ENCODE measurements at regions not wholly inside any gene's neighbourhood (a gene's known extent, or its start where the extent isn't known, plus 50 kb on each side); places are given as distances from the start of the nearest gene placed in this dataset.

DNA sequence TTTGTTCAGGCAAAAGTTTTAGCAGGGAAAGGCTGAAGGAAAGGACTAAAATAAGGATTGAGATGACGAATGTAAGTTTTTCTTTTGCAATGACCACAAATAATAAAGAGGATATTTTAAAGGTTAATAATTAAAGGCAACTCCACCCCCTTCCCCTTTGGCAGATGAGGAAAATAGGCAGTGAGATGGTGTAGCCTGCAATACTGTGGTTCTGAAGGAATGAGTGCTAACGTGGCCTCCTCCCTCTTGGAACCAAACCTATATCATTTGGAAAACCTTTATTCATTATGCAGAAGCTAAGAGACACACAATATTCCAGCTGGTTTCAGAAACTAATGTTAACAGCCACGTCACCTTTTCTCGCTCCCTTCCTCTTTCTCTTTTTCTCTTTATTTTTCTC lies 70.9 kb upstream of the COL1A2 start (continued):
- no peak for TF ChIP-seq ISL1 (CRISPR knock-in tag; IDR thresholded peaks at IDR 0.05)

GRCh38 chr7:94324380-94325121 lies 70.1 kb upstream of the COL1A2 start:
- TF ChIP-seq PPARA (CRISPR knock-in tag; IDR thresholded peaks at IDR 0.05; ENCODE audit: borderline replicate concordance) (no peak), ZNF70 (CRISPR knock-in tag; IDR thresholded peaks at IDR 0.05) (no peak), ZFP30 (CRISPR knock-in tag; IDR thresholded peaks at IDR 0.05) (no peak), ZFP3 (CRISPR knock-in tag; IDR thresholded peaks at IDR 0.05) (no peak), CSRNP3 (CRISPR knock-in tag; IDR thresholded peaks at IDR 0.05) (no peak), ZC3H10 (CRISPR knock-in tag; IDR thresholded peaks at IDR 0.05) (no peak), TCF4 (CRISPR knock-in tag; IDR thresholded peaks at IDR 0.05; ENCODE audit: borderline replicate concordance) (no peak)
- TF ChIP-seq, protein P1, sequence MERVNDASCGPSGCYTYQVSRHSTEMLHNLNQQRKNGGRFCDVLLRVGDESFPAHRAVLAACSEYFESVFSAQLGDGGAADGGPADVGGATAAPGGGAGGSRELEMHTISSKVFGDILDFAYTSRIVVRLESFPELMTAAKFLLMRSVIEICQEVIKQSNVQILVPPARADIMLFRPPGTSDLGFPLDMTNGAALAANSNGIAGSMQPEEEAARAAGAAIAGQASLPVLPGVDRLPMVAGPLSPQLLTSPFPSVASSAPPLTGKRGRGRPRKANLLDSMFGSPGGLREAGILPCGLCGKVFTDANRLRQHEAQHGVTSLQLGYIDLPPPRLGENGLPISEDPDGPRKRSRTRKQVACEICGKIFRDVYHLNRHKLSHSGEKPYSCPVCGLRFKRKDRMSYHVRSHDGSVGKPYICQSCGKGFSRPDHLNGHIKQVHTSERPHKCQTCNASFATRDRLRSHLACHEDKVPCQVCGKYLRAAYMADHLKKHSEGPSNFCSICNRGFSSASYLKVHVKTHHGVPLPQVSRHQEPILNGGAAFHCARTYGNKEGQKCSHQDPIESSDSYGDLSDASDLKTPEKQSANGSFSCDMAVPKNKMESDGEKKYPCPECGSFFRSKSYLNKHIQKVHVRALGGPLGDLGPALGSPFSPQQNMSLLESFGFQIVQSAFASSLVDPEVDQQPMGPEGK (CRISPR knock-in tag; IDR thresholded peaks at IDR 0.05; ENCODE audit: borderline replicate concordance) = no peak
- ATAC-seq = peak; percentile 94

GRCh38 chr7:94325122-94325475 lies 69.6 kb upstream of the COL1A2 start:
- peak; percentile 39 for ATAC-seq
- TF ChIP-seq OSR1 (CRISPR knock-in tag; IDR thresholded peaks at IDR 0.05) = no peak
- no peak for TF ChIP-seq PPARA (CRISPR knock-in tag; IDR thresholded peaks at IDR 0.05; ENCODE audit: borderline replicate concordance)
- TF ChIP-seq CSRNP3 (CRISPR knock-in tag; IDR thresholded peaks at IDR 0.05) = no peak
- TF ChIP-seq ZC3H10 (CRISPR knock-in tag; IDR thresholded peaks at IDR 0.05) = no peak
- TF ChIP-seq ZFP3 (CRISPR knock-in tag; IDR thresholded peaks at IDR 0.05) = no peak
- no peak for TF ChIP-seq CSDC2 (CRISPR knock-in tag; IDR thresholded peaks at IDR 0.05)

GRCh38 chr7:94330269-94331020 lies 64.2 kb upstream of the COL1A2 start:
- no peak; the same call in 2 of the 3 replicates for ATAC-seq
- TF ChIP-seq ARNTL (CRISPR knock-in tag; IDR thresholded peaks at IDR 0.05; ENCODE audit: borderline replicate concordance, low read depth) (no peak), ZNF70 (CRISPR knock-in tag; IDR thresholded peaks at IDR 0.05) (no peak), CSDC2 (CRISPR knock-in tag; IDR thresholded peaks at IDR 0.05) (no peak), ZC3H10 (CRISPR knock-in tag; IDR thresholded peaks at IDR 0.05) (no peak), TSHZ2 (CRISPR knock-in tag; IDR thresholded peaks at IDR 0.05) (no peak), SNAI2 (CRISPR knock-in tag; IDR thresholded peaks at IDR 0.05) (no peak), CREB5 (CRISPR knock-in tag; IDR thresholded peaks at IDR 0.05; ENCODE audit: low read depth) (no peak), ZFP30 (CRISPR knock-in tag; IDR thresholded peaks at IDR 0.05) (no peak), TCF4 (CRISPR knock-in tag; IDR thresholded peaks at IDR 0.05; ENCODE audit: borderline replicate concordance) (no peak), OSR1 (CRISPR knock-in tag; IDR thresholded peaks at IDR 0.05) (no peak), ZNF565 (CRISPR knock-in tag; conservative IDR thresholded peaks at IDR 0.05; ENCODE audit: low read depth) (no peak)
- TF ChIP-seq, protein P1 (CRISPR knock-in tag; IDR thresholded peaks at IDR 0.05; ENCODE audit: borderline replicate concordance) = no peak

Measured in SK-N-SH treated with all-trans-retinoic acid at 6 μM for 48 hours (cell line).